H9 (cell line): ENCODE measurements at regions not wholly inside any gene's neighbourhood (a gene's known extent, or its start where the extent isn't known, plus 50 kb on each side); places are given as distances from the start of the nearest gene placed in this dataset.

ENCODE experiments used
- DNase-seq: peaks from one replicate; pipeline ENCODE4 v3.0.0-alpha.2; 2017
- H2AFZ ChIP-seq: one replicate; pipeline ENCODE4 v1.6.1; 2013; ENCODE audit warnings: mild to moderate bottlenecking, low read length, control low read depth, moderate library complexity
- H2AK5ac ChIP-seq: 2 replicates; pipeline ENCODE4 v1.6.1; 2013; ENCODE audit warnings: low read length, control low read depth, mixed read lengths; ENCODE audit not compliant: insufficient read length
- H2BK120ac ChIP-seq: one replicate; pipeline ENCODE4 v1.6.1; 2013; ENCODE audit warnings: low read depth, mild to moderate bottlenecking, low read length, control low read depth, inconsistent platforms; ENCODE audit not compliant: poor library complexity, severe bottlenecking
- H2BK12ac ChIP-seq: 2 replicates; pipeline ENCODE4 v1.6.1; 2013; ENCODE audit warnings: low read length, control low read depth, mixed read lengths, low read depth; ENCODE audit not compliant: insufficient read length
- H2BK15ac ChIP-seq: 2 replicates; pipeline ENCODE4 v1.6.1; 2013; ENCODE audit warnings: low read depth, low read length, control low read depth
- H2BK20ac ChIP-seq: one replicate; pipeline ENCODE4 v1.6.1; 2013; ENCODE audit warnings: low read depth, mild to moderate bottlenecking, low read length, control low read depth, inconsistent platforms; ENCODE audit not compliant: poor library complexity, severe bottlenecking
- H2BK5ac ChIP-seq: 2 replicates; pipeline ENCODE4 v1.6.1; 2013; ENCODE audit warnings: low read length, control low read depth, mixed read lengths; ENCODE audit not compliant: insufficient read length
- H3K14ac ChIP-seq: 2 replicates; pipeline ENCODE4 v1.6.1; 2013; ENCODE audit warnings: low read length, control low read depth; ENCODE audit not compliant: insufficient read depth
- H3K18ac ChIP-seq: 2 replicates; pipeline ENCODE4 v1.6.1; 2013; ENCODE audit warnings: low read depth, mild to moderate bottlenecking, mixed read lengths, low read length, control low read depth; ENCODE audit not compliant: insufficient read length
- H3K23ac ChIP-seq: 2 replicates; pipeline ENCODE4 v1.6.1; 2013; ENCODE audit warnings: low read length, control low read depth, mixed read lengths, low read depth; ENCODE audit not compliant: insufficient read length
- H3K23me2 ChIP-seq: 2 replicates; pipeline ENCODE4 v1.6.1; 2013; ENCODE audit warnings: low read depth, mild to moderate bottlenecking, mixed read lengths, low read length, control low read depth; ENCODE audit not compliant: insufficient read length, poor library complexity, severe bottlenecking
- H3K27ac ChIP-seq: 2 replicates; pipeline ENCODE4 v1.5.1; 2013; ENCODE audit warnings: low read length, control low read depth, mixed read lengths, low read depth; ENCODE audit not compliant: insufficient read length
- H3K27me3 ChIP-seq: 2 replicates; pipeline ENCODE4 v1.6.1; 2013; ENCODE audit warnings: low read length, control low read depth, inconsistent platforms; ENCODE audit not compliant: insufficient read depth
- H3K4ac ChIP-seq: 2 replicates; pipeline ENCODE4 v1.6.1; 2013; ENCODE audit warnings: low read depth, mild to moderate bottlenecking, control low read depth, inconsistent platforms, low read length, moderate library complexity
- H3K4me1 ChIP-seq: 2 replicates; pipeline ENCODE4 v1.6.1; 2013; ENCODE audit warnings: low read length, control low read depth, inconsistent platforms; ENCODE audit not compliant: insufficient read depth
- H3K4me2 ChIP-seq: 2 replicates; pipeline ENCODE4 v1.6.1; 2013; ENCODE audit warnings: low read length, control low read depth, mixed read lengths; ENCODE audit not compliant: insufficient read length, insufficient read depth
- H3K56ac ChIP-seq: 2 replicates; pipeline ENCODE4 v1.6.1; 2013; ENCODE audit warnings: low read depth, mild to moderate bottlenecking, mixed read lengths, low read length, control low read depth; ENCODE audit not compliant: insufficient read length
- H3K79me1 ChIP-seq: 2 replicates; pipeline ENCODE4 v1.6.1; 2013; ENCODE audit warnings: low read depth, mild to moderate bottlenecking, moderate library complexity, low read length, control low read depth, inconsistent platforms; ENCODE audit not compliant: insufficient read depth, poor library complexity, severe bottlenecking
- H3K79me2 ChIP-seq: 2 replicates; pipeline ENCODE4 v1.6.1; 2013; ENCODE audit warnings: low read length, control low read depth, inconsistent platforms; ENCODE audit not compliant: insufficient read depth
- H3K9ac ChIP-seq: 2 replicates; pipeline ENCODE4 v1.6.1; 2013; ENCODE audit warnings: low read length, control low read depth, mixed read lengths; ENCODE audit not compliant: insufficient read length; ENCODE audit errors: extremely low read depth
- H3K9me3 ChIP-seq: one replicate; pipeline ENCODE4 v1.6.1; 2013; ENCODE audit warnings: low read depth, low read length, inconsistent platforms; ENCODE audit not compliant: control insufficient read depth
- H3T11ph ChIP-seq: one replicate; pipeline ENCODE4 v1.6.1; 2013; ENCODE audit warnings: mild to moderate bottlenecking, low read length, control low read depth, inconsistent platforms
- H4K20me1 ChIP-seq: one replicate; pipeline ENCODE4 v1.6.1; 2013; ENCODE audit not compliant: control insufficient read depth, insufficient read length, insufficient read depth
- H4K5ac ChIP-seq: 2 replicates; pipeline ENCODE4 v1.6.1; 2013; ENCODE audit warnings: low read depth, mild to moderate bottlenecking, mixed read lengths, low read length, control low read depth; ENCODE audit not compliant: insufficient read length
- H4K8ac ChIP-seq: replicated peaks from 2 replicates; pipeline ENCODE4 v1.6.1; 2013; ENCODE audit warnings: low read length, control low read depth, mixed read lengths, low read depth; ENCODE audit not compliant: insufficient read length
- H4K91ac ChIP-seq: 2 replicates; pipeline ENCODE4 v1.6.1; 2013; ENCODE audit warnings: low read depth, mild to moderate bottlenecking, moderate library complexity, mixed read lengths, low read length, control low read depth; ENCODE audit not compliant: insufficient read length
- H3K27ac Mint-ChIP-seq, 3 experiments: 2 replicates in 2 of 3; 3 replicates in 1 of 3; pipeline ENCODE4 v1.8.0; 2020 to 2021; ENCODE audit warnings: mixed read lengths in 3 of 3, mild to moderate bottlenecking in 1 of 3, moderate library complexity in 1 of 3
- H3K27me3 Mint-ChIP-seq: 2 replicates; pipeline ENCODE4 v1.8.0; 2021; ENCODE audit warnings: low read depth, mild to moderate bottlenecking, moderate library complexity, mixed read lengths
- H3K36me3 Mint-ChIP-seq, 3 experiments: 2 replicates in 2 of 3; 3 replicates in 1 of 3; pipeline ENCODE4 v1.8.0; 2020 to 2021; ENCODE audit warnings: low read depth in 3 of 3, mixed read lengths in 3 of 3; ENCODE audit not compliant: insufficient read depth in 1 of 3
- H3K4me1 Mint-ChIP-seq, 2 experiments: 2 replicates each; pipeline ENCODE4 v1.8.0; 2020; ENCODE audit warnings: mixed read lengths in 2 of 2
- H3K4me3 Mint-ChIP-seq, 2 experiments: 2 replicates in 1 of 2; 3 replicates in 1 of 2; pipeline ENCODE4 v1.8.0; 2020 to 2021; ENCODE audit warnings: mild to moderate bottlenecking in 2 of 2, mixed read lengths in 2 of 2, moderate library complexity in 1 of 2
- H3K9me3 Mint-ChIP-seq, 2 experiments: 2 replicates in 1 of 2; 3 replicates in 1 of 2; pipeline ENCODE4 v1.8.0; 2020; ENCODE audit warnings: mild to moderate bottlenecking in 2 of 2, mixed read lengths in 2 of 2, moderate library complexity in 1 of 2
- CTCF ChIP-seq: fragments of 200-600 bp; sonication (generic); conservative IDR thresholded peaks from 3 replicates; pipeline ENCODE4 v1.8.0; 2021; ENCODE audit warnings: antibody characterized with exemption, mild to moderate bottlenecking
- whole genome bisulfite sequencing: extraction: QIAGEN DNeasy Blood & Tissue Kit; methylation state at CpG from one replicate; pipeline ENCODE4 v1.1.7; 2013; ENCODE audit warnings: missing lambda C conversion rate, low lambda C conversion rate, mixed read lengths; ENCODE audit not compliant: insufficient read length; ENCODE audit errors: extremely low coverage; 5-methylcytosine and 5-hydroxymethylcytosine counted together

GRCh38 chr21:22796147-22796546, 1797.9 kb downstream of the NCAM2 start:
- no peak for DNase-seq
- no peak overlapping the region for H3K4ac ChIP-seq
- no peaks in the 10 kb centered on the region for H3K27me3 ChIP-seq
- no peaks in the 10 kb centered on the region for H3K79me1 ChIP-seq
- no peak overlapping the region for H2AK5ac ChIP-seq
- no CpG with 5 or more reads among the region's 9 CpGs for WGBS
- H2AFZ ChIP-seq: no peak overlapping the region
- H3T11ph ChIP-seq: no peak overlapping the region
- Mint-ChIP-seq H3K27me3 (no peaks in the 10 kb centered on the region), H3K4me3 (no peak overlapping the region), H3K4me1 (no peaks in the 10 kb centered on the region), H3K27ac (no peak overlapping the region), H3K36me3 (no peaks in the 10 kb centered on the region; a peak in 2 of 7 replicates), H3K9me3 (peaks cover 3% of the 10 kb centered on the region in 2 experiments; a peak in 3 of 5 replicates)
- H4K20me1 ChIP-seq: no peaks in the 10 kb centered on the region
- H4K5ac ChIP-seq: no peak overlapping the region
- no peak overlapping the region for H3K56ac ChIP-seq
- H4K8ac ChIP-seq: no peak overlapping the region
- no peaks in the 10 kb centered on the region for H3K4me1 ChIP-seq
- H3K14ac ChIP-seq: no peak overlapping the region
- H3K9ac ChIP-seq: no peak overlapping the region
- TF ChIP-seq CTCF: no peak
- no peak overlapping the region for H3K4me2 ChIP-seq
- no peak overlapping the region for H2BK20ac ChIP-seq
- H3K79me2 ChIP-seq: no peaks in the 10 kb centered on the region
- H2BK5ac ChIP-seq: no peak overlapping the region
- H3K9me3 ChIP-seq: no peaks in the 10 kb centered on the region
- H2BK15ac ChIP-seq: no peak overlapping the region
- no peak overlapping the region for H3K18ac ChIP-seq
- H3K23me2 ChIP-seq: no peaks in the 10 kb centered on the region
- no peak overlapping the region for H3K27ac ChIP-seq
- no peak overlapping the region for H2BK12ac ChIP-seq
- no peak overlapping the region for H2BK120ac ChIP-seq
- H3K23ac ChIP-seq: no peak overlapping the region
- no peak overlapping the region for H4K91ac ChIP-seq
